ENCODE measurements at regions not wholly inside any gene's neighbourhood (a gene's known extent, or its start where the extent isn't known, plus 50 kb on each side); places are given as distances from the start of the nearest gene placed in this dataset.
"Not testable (repeated sequence)": the region's sequence is repeated elsewhere in the genome, so short reads cannot be mapped to it uniquely, and the experiment has no call there.

DNA sequence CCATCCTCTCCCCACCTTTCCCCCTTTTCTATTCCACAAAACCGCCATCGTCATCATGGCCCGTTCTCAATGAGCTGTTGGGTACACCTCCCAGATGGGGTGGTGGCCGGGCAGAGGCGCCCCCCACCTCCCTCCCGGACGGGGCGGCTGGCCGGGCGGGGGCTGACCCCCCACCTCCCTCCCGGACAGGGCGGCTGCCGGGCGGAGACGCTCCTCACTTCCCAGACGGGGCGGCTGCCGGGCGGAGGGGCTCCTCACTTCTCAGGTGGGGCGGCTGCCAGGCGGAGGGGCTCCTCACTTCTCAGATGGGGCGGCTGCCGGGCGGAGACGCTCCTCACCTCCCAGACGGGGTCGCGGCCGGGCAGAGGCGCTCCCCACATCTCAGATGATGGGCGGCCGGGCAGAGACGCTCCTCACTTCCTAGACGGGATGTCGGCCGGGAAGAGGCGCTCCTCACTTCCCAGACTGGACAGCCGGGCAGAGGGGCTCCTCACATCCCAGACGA is 404.4 kb upstream of the BTBD3 start:
- DNase-seq (ENCODE audit: low read depth) = not testable (repeated sequence)

DNA sequence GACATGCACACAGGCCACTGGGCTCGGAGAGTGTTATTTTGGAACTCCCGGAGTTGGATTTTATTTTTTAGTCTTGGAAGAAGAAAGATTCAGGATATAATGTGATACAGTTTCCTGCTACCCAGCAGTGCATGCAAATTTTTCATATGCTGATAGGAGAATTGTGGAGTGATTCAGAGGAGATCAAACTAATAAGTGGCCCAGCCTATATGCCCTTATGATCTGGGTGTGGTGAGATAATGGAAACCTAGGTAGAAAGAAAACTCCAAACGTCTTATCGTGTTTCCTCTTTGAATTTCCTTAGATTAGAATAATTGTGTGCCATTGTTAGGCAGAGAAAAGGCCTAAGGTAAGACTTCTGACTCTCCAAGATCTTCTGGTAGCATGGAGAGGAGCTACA is 401.2 kb upstream of the BTBD3 start:
- DNase-seq (ENCODE audit: low read depth) = no peak

DNA sequence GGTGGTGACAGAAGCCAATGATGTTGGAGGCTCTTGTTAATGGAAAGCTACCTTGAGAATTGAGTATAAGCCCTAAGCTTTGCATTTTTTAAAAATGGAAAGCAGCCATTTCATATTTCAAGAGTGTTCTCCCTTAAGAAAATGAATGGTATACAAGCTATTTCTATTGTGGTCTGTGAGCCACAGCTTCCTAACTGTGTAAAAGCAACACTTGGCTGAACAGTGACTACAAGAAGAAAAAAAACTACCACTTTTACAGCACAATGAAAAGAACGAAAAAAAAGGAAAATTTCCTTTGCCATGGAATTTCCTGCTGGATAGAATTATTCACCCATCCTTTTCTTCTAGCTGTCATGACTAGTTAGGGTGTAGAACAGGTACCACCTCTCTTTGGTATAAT is 397.1 kb upstream of the BTBD3 start:
- no peak for DNase-seq (ENCODE audit: low read depth)

DNA sequence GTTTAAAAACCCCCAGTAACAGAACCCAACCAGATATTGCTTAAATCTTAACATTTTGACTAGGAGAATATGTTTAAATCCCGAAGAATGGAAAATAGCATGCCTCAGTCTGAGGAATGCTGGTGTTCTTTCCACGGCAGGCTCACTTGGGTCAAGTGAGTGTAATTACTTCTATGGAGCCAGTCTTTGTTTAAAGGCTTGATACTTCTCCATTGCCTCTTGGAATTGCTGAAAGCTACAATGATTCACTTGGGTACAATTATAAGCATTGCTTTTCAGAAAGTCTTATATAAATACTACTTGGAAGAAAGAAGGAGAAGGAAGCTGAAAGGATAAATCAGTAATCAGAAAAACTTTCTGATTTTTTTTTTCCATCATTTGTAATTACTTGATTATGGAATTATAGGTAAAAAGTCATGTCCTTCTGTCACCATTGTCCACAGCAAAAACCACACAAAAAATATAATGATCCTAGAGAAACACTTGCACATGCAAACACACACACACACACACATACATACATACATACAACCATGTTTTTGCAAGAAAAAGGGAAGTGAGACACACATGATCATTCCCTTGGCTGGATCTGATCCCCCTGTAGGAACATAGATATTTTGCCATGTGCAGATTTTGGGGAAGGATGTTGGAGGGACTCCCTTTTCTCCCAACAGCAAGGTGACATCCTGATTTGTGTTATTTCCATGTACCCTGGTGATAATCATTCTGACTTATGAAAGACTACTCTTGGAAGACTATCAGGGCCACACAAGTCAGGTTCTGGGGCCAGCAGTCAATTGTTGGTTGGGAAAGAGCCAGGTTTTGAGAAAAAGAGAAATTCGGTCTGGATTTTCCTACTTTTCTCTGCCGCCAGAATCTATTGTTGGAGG is 396.0 kb upstream of the BTBD3 start:
- DNase-seq (ENCODE audit: low read depth) = no peak

DNA sequence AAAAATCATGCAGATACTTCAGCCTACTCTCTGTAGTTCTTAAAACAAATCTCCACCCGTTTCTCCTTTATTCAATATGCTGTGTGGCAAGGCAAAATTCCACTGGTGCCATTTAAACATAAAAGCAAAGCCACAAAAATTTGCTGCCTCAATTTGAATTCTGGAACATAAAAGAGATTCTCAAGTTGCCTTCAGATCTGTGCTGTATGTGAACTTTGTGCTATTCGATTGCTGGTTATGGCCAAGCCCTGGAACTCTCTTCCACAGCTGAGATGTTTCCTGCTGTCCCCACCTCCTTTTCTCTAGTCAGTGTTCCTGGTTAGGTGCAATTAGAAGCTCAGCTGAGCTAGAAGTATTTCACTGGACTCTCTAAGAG is 395.3 kb upstream of the BTBD3 start:
- no peak for DNase-seq (ENCODE audit: low read depth)

DNA sequence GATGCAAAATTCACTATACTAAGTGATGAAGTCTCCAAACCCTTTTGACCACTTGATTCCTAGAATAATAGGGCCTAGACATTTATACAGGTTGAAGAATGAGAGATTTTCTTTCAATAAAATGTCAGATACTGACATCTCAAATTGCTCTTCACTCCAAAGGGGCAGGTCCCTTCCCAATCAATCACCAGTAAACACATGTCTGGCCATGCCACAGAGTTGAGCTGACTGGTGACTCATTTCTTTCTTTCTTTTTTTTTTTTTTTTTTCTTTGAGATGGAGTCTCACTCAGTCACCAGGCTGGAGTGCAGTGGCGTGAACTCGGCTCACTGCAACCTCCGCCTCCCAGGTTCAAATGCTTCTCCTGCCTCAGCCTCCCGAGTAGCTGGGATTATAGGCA is 388.6 kb upstream of the BTBD3 start:
- no peak for DNase-seq (ENCODE audit: low read depth)

DNA sequence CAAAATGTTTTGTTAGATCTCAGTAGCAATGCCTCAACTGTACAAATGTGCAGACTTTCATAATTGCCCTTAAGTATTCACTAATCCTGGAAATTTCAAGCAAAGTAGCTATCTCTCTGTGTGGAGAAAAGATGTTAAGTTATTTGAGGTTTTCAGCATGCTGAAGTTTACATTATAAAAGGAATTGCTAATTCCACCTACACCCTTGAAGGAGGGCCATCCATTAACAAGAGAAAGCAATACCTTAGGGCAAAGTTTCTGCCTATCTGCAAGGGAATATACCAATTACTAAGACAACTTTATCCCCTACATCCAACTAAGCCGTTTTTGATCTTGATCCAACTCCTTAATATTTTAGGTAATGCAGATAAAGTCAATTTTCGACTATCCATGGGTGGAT is 380.7 kb upstream of the BTBD3 start:
- DNase-seq (ENCODE audit: low read depth) = no peak

DNA sequence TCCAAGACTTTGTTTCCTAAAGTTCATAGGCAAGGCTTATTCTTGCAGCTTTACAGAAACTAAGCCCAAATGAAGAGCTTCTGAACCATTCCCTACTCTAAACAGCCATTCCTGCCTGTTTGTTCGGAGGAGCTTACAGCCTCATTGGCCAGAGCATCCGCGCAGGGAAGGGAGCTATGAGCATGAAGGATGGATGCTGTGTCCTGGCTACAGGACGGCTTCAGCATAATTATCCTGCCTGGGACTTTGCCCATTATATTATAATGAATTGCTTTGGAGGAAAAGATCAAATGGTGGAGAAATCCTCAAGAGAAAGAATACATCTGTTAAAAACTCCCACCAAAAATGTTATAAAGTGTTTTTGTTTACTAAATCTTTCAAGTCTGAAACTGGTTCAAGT is 378.2 kb upstream of the BTBD3 start:
- no peak for DNase-seq (ENCODE audit: low read depth)

DNA sequence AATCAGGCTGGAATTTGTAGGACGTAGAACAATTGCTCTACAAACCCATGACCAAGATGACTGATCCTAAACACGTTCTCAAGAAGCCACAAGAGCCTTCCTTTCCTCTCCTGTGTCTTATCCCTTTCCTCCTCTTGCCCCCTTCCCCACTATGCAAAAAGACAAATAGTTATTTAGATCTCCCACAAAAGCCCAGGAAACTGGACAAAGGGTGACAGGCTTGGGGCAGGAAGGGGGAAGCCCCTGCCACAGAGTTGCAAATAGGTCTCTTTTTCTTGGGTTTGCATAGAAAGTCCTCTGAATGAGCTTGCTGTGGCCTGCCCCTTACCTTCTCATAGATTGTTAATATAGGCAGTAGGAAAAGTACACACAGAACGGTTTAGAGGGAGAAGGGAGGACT is 377.1 kb upstream of the BTBD3 start:
- DNase-seq (ENCODE audit: low read depth) = no peak

DNA sequence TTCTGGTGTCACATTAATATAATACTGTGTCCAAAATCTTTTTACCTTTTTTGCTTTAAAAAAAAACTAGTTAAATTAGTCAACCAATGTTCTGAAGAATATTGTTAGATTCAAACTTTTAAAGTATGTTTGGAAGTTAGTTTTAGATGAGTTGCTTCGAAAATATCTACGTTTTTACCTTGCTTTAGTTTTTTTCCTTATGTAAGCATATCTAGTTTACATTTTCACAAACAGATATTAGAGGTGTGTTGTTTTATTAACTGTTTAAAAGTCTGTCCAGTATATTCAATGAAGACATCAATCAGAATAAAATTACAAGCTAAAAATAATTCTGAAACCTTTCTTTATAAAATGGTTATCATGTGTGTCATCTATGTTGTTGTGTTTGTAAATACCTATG is 375.0 kb upstream of the BTBD3 start:
- DNase-seq (ENCODE audit: low read depth) = no peak

DNA sequence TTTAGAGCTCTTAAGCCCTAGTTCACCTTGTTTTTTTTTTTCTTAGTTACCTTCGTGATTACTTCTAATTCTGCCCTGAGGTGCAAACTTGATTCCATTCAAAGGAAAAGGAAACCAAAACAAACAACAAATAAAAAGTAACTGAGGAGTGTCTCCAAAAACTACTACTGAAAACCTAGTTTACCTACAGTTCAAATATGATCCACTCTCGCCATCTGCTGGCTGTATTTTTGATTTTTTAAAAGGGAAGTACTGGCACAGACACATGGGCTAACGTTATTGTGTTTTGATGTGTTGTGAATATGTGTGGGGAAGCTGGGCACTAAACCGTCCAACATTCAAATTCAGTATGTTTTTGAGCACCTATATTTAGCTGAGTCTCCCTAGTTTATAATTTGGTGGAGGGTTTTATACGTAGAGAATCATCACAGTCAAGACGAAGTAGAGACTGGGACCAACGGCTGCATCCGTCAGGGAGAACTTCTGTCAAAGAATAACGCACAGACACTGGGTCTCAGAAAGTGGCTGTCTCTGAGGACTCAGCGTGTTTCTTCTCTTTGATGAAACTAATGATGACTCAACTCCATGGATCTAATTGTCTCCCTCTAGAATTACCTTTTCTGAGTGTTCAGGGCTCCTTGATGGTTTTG is 373.5 kb upstream of the BTBD3 start:
- DNase-seq (ENCODE audit: low read depth) = peak; percentile 52

DNA sequence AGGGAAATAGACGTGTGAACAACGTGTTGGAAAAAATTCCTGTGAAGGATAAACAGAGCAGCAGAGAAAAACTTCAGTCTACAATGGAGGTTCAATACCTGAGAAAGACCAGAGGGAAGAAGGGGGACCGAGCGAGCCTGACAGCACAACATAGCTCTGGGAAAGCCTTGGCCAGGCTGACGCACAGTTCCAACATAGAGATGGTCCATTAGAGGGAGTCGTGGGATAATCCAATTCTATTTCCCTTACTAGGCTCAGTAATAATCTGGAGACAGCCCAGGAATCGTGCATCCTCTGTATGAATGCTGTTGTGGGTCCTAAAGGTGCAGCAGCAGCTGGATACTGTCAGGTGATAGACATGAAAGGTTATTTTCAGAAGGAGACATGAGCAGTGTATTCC is 370.8 kb upstream of the BTBD3 start:
- no peak for DNase-seq (ENCODE audit: low read depth)

DNA sequence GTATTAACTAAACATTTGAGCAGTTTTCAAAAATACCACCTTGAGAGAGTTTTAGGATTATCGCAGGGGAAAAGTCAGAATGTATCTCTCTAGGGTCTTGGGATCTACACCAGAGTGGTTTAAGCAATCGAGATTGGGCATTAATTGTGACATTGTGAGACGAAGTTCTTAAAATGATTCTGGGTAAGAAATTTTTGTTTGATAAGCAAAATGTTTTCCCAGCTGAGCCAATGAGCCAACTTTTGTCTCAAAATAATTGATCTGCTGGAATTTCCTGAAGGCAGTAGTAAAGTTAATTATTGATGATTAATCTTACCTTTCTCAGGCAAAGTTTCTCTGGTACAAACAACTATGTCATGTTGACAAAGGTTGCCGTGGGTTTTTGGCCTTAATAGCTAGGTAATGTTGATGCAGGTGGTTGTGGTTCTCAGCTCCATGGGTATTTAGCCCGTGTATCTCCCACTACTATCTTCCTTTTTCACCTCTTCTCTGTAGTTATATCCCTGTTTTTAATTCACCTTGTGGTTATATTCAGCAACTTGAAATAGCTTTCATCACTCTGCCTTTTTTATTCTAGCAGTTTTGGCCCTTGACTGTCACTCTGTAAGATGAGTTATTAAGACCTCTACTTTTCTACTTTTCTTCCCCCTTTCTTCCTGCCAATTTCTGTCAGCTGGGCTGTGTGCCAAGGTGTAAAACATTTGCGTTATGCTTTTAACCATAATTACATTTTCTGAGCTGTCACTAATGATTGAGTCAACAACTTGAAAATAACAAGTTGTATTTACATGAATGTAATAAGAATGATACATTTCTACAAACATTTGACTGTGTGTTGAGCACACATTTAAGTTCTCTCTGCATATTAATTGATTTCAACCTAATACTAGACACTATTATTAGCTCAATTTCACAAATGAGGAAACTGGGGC is 368.3 kb upstream of the BTBD3 start:
- no peak for DNase-seq (ENCODE audit: low read depth)

DNA sequence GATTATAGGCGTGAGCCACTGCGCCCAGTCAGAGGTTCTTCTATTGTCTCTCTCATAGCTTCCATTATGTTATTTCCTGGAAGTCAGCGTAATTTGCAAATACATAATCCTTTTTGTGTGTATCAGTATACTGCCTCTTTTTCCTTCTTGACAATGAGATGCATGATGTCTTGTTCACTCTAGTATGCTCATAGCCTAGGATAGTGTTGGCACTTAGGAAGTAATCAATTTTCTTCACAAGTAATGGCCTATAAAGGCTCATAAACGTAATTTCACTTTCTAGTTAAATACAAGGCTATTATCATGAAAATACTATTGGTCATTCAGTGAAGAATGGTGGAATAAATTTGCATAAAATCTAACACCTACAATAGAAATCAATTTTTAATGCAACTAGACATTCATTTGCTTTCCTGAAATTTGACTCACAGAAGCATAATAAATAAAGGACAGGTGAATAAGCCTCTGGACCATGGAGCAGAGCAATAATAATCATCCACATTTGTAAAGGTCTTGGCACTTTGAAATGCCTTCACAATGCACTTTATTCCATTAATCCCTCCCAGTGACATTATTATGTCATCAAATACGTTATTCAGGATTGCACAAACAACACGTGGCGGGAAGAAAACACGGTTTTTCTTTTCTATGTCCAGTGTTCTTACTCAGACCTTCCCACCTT is 366.9 kb upstream of the BTBD3 start:
- no peak for DNase-seq (ENCODE audit: low read depth)

DNA sequence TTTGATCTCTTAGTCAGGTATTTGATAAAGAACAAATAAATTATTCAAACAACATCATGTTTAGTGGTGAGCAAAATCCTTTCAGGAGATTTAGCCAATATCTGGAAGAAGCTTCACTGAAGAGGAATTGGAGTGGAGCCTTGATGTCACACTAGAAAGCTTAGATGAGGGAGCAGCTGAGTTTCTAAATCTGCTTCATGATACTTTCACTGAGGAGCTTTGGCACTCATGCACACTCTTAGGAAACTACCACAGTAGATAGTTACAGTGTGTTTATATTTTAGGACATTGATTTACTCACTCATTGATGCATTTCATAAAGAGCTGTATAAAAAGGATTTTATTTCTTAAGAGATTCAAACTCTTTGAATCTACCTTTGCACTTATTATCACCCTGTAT is 366.2 kb upstream of the BTBD3 start:
- no peak for DNase-seq (ENCODE audit: low read depth)

DNA sequence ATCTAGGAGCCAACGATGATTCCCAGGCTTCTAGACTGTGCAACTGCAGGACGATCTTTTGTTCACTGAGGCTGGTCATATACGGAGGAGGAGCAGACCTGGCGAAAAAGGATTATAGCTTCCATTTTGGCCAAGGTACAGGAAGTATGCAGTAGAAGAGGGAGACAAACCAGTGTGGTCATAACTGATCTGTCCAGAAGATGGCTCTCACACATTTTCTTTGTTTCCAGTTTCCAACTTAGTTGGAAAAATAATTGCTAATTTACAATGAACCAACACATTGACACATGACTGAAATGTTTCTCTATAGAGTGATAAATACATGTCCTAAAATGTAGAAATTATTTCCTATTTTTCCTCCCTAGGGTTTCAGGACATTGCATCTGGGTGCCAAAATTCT is 364.1 kb upstream of the BTBD3 start:
- peak; percentile 5 for DNase-seq (ENCODE audit: low read depth)

DNA sequence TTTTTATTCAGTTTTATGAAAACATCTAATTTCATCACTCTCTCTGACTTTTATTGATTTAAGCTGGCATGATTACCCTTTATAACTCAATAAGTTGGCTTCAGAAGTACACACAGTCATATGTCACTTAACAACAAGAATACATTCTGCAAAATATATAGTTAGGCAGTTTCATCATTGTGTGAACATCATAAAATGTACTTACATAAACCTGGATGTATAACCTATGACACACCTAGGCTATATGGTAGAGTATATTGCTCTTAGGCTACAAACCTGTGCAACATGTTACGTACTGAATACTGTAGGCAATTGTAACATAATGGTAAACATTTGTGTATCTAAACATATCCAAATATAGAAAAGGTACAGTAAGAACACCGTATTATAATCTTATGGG is 362.2 kb upstream of the BTBD3 start:
- DNase-seq (ENCODE audit: low read depth) = no peak

DNA sequence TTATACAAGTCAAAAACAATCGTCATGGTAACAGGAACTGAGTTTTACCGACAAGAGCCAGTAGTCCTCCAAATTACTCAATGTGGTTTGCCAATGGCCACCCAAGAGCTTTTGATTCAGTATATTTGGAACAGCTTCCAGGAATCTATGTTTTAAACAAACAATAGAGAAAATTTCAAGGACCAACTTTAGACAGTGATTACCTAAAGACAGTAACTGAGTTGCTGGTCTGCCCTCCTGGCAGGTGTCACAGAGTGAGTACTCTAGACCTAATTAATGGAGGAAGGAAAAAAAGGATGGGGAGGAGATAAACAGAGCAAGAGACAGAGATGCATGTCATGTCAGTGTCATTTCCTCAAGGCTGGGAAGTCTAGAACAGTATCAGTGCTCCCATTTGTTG is 361.3 kb upstream of the BTBD3 start:
- no peak for DNase-seq (ENCODE audit: low read depth)

DNA sequence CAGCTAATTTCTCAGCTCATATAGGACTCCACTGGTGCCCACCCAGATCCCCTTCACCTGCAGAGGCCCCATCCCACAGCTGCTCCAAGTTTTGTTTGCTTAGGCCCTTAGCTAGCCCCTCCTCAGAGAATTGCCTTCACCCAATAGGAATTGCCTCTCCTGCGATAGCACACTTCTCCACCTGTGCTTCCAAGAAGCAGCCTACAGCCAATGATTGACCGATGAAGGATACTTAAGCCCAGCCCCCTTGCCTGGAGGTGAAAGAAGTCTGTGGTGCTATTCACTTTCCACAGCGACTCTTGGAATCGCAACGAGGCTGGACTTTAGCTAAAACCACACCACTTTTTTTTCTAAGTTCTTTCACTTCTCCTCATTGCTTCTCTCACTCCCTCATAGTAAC is 353.2 kb upstream of the BTBD3 start:
- no peak for DNase-seq (ENCODE audit: low read depth)

DNA sequence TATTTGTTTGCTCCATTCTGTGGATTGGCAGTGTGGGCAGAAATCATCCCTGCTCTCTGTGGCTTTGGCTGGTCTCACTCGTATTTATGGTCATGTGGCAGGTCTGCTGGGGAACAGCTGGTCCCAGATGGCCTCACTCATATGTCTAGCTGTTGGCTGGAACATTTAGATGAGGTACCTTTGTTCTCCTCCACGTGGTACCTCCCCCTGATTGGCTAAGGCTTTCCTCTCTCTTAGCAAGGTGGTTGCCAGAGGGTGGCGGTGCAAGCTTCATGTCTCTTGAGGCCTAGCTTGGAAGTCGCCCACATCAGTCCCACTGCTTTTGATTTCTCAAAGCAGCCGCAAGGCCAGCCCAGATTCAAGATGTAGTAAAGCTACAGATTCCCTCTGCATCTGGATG is 348.5 kb upstream of the BTBD3 start:
- DNase-seq (ENCODE audit: low read depth) = no peak

DNA sequence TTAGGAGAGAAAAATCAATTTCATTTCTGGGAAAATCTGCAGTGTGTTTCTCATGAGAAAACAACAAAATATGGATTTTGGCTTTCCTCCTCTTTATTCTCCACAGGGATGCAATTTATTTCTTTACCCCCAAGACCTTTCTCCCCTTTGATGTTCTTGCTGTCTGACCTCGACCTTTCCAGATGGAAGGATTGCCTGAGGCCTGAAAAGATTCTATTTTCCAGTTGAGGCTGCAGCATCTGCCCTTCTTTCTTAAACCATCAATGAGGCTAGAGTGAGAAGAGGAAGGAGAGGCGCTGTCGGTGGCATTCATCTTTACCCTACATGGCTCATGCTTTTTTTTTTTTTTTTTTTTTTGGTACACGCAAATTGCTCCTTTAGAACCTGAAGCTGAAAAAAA is 344.2 kb upstream of the BTBD3 start:
- DNase-seq (ENCODE audit: low read depth) = no peak

DNA sequence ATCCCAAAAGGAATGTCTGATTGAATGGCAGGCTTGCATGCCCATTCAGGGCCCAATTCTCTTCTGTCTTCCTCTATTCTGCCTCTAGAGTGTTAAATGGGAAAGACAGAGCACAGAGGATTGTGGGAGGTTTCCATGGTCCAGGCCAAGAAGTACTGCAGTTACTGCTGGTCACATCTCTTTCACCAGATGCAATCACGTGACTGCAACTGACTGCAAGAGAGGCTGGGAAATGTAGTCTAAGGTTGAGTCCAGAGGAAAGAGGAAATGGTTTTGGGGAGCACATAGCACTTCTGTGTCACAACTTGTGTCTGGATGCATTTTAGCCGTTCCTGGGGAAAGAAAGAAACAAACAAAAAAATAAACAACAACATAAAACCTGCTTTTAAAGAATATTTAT is 336.4 kb upstream of the BTBD3 start:
- DNase-seq (ENCODE audit: low read depth) = no peak

All from HS-5 (cell line).